AG10803 (cell line): ENCODE measurements at regions not wholly inside any gene's neighbourhood (a gene's known extent, or its start where the extent isn't known, plus 50 kb on each side); places are given as distances from the start of the nearest gene placed in this dataset.
A peak's percentile ranks its signal among the peaks of the same experiment; 100 is the strongest.

Source experiments
- DNase-seq: peaks from one replicate; pipeline ENCODE4 v3.0.0; 2010; ENCODE audit warnings: low read depth
- H3K4me3 ChIP-seq: 2 replicates; pipeline ENCODE4 v1.5.1; 2011; ENCODE audit warnings: mild to moderate bottlenecking, low read length, control low read depth
- CTCF ChIP-seq: conservative IDR thresholded peaks from 2 replicates; pipeline ENCODE4 v1.5.1; 2011; ENCODE audit warnings: mild to moderate bottlenecking, low read length, control low read depth, inconsistent platforms

GRCh38 chr2:63729362-63729761 is 112.3 kb upstream of the UGP2 start:
- DNase-seq = no peak
- H3K4me3 ChIP-seq = no peak overlapping the region
- no peak for TF ChIP-seq CTCF

DNA sequence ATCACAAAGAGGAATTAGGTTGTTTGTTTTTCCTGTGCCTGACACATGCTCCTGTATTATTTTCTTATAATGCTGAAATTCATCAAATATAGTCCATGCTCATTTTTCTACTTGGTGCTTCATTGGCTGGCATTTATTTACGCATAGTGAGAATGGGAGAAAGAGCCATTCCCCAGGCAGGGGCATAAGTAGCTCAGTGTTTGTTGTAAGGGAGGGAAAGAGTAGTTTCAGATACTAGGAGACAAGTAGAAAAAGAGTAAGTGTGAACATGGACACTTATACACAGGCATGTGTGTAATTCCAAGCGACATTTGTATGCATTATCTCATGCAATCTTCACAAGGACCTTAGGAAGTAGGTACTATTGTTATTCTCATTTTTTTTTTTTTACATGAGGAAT is 111.9 kb upstream of the UGP2 start:
- no peak for DNase-seq
- H3K4me3 ChIP-seq = no peak overlapping the region
- TF ChIP-seq CTCF = no peak

GRCh38 chr2:63734510-63734909 is 107.2 kb upstream of the UGP2 start:
- TF ChIP-seq CTCF = no peak
- DNase-seq = peak; percentile 70
- H3K4me3 ChIP-seq = no peak overlapping the region

GRCh38 chr2:63735263-63735662 is 106.4 kb upstream of the UGP2 start:
- H3K4me3 ChIP-seq = no peak overlapping the region
- no peak for TF ChIP-seq CTCF
- peak; percentile 65 for DNase-seq

DNA sequence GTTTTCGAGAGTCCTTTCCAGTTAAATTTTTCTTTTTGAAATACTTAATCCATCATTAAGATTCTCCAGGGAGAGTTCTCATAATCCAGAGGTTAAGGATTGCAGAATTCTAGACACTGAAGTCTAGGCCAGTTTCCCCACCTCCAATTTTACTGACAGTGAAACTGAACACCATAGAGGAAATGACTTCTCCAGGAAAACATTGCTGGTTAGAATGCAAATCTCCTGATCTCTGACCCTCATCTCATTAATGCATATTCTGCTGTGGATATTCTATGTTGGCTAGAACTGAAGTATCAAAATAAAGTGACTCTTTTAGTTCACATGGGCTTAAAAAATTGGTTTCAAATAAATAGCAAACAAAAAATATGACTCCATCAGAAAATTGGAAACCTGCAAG is 105.8 kb upstream of the UGP2 start:
- H3K4me3 ChIP-seq = no peak overlapping the region
- DNase-seq = peak; percentile 44
- no peak for TF ChIP-seq CTCF

- DNase-seq = peak; percentile 85
- no peak for TF ChIP-seq CTCF
These were observed 105.3 kb upstream of the UGP2 start for GRCh38 chr2:63736354-63736753.

GRCh38 chr2:63737081-63737751 is 104.5 kb upstream of the UGP2 start:
- TF ChIP-seq CTCF = no peak
- no peak overlapping the region for H3K4me3 ChIP-seq
- no peak for DNase-seq

More at GRCh38 chr2:63736354-63736753, 105.3 kb upstream of the UGP2 start:
- no peak overlapping the region for H3K4me3 ChIP-seq
